Calu3 (cell line): ENCODE measurements at regions not wholly inside any gene's neighbourhood (a gene's known extent, or its start where the extent isn't known, plus 50 kb on each side); places are given as distances from the start of the nearest gene placed in this dataset.
"Not testable (repeated sequence)": the region's sequence is repeated elsewhere in the genome, so short reads cannot be mapped to it uniquely, and the experiment has no call there.

Experiments
- BruUV-seq: library from RNA; stranded (reverse); fragments of 400-500 nt; replicated peaks from 2 replicates; lab custom pipeline; 2021; lab: Mats Ljungman, UMichigan
- CTCF ChIA-PET: fragments of 300-600 bp; sonication (Branson Sonifier 250); formaldehyde crosslinking; loops from one replicate; lab custom pipeline; 2022; ENCODE audit warnings: antibody characterized with exemption; lab: Charles Lee
- DNase-seq: peaks from one replicate; pipeline ENCODE4 v3.0.0; 2022
- H3K27ac Mint-ChIP-seq: one replicate; pipeline ENCODE4 v1.8.0; 2022; ENCODE audit warnings: mixed read lengths; ENCODE audit not compliant: unreplicated experiment
- H3K27me3 Mint-ChIP-seq: one replicate; pipeline ENCODE4 v1.8.0; 2022; ENCODE audit warnings: mixed read lengths; ENCODE audit not compliant: unreplicated experiment
- H3K36me3 Mint-ChIP-seq: one replicate; pipeline ENCODE4 v1.8.0; 2022; ENCODE audit warnings: mild to moderate bottlenecking, moderate library complexity, mixed read lengths; ENCODE audit not compliant: insufficient read depth, unreplicated experiment
- H3K4me1 Mint-ChIP-seq: one replicate; pipeline ENCODE4 v1.8.0; 2022; ENCODE audit warnings: mild to moderate bottlenecking, low read depth, mixed read lengths; ENCODE audit not compliant: unreplicated experiment
- H3K4me3 Mint-ChIP-seq: one replicate; pipeline ENCODE4 v1.8.0; 2022; ENCODE audit warnings: mild to moderate bottlenecking, low read depth, moderate library complexity, mixed read lengths; ENCODE audit not compliant: unreplicated experiment
- H3K9me3 Mint-ChIP-seq: one replicate; pipeline ENCODE4 v1.8.0; 2022; ENCODE audit warnings: low read depth, mixed read lengths; ENCODE audit not compliant: unreplicated experiment
- intact Hi-C: fragments of 100-400 bp; cut with micrococcal nuclease; formaldehyde crosslinking; loops from one replicate; pipeline ENCODE4 v1.10.0; 2022; ENCODE audit not compliant: unreplicated experiment
- TF ChIP-seq, protein P1 (sequence below): fragments of 200-600 bp; IDR thresholded peaks from one replicate; pipeline ENCODE4 v1.8.0; 2022; ENCODE audit warnings: antibody characterized with exemption; ENCODE audit not compliant: unreplicated experiment

DNA sequence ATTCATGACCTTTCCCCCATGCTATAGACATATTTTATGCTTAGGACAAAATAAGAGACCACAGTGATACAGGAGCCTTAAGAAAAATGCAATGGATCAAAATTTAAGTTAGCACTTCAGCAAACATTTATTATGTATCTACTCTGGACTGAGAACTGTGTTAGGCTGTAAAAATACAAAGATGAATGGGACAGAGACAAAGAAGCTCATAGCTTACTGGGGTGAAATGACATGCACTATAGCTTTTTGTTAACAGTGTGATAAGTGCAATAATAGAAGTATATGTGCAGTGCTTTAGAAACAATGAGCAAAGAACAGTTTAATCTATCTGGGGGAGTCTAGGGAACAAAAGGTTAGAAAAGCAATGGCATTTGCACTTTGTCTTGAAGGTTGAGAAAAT lies 1543.1 kb downstream of the FAM181B start:
- intact Hi-C loops = no loop called here
- Mint-ChIP-seq H3K36me3 (no peaks in the 10 kb centered on the region), H3K27me3 (no peaks in the 10 kb centered on the region), H3K27ac (no peak overlapping the region), H3K4me3 (no peak overlapping the region), H3K9me3 (peaks cover 13% of the 10 kb centered on the region), H3K4me1 (no peaks in the 10 kb centered on the region)
- DNase-seq = no peak
- CTCF ChIA-PET = no interaction called here
- TF ChIP-seq, protein P1, sequence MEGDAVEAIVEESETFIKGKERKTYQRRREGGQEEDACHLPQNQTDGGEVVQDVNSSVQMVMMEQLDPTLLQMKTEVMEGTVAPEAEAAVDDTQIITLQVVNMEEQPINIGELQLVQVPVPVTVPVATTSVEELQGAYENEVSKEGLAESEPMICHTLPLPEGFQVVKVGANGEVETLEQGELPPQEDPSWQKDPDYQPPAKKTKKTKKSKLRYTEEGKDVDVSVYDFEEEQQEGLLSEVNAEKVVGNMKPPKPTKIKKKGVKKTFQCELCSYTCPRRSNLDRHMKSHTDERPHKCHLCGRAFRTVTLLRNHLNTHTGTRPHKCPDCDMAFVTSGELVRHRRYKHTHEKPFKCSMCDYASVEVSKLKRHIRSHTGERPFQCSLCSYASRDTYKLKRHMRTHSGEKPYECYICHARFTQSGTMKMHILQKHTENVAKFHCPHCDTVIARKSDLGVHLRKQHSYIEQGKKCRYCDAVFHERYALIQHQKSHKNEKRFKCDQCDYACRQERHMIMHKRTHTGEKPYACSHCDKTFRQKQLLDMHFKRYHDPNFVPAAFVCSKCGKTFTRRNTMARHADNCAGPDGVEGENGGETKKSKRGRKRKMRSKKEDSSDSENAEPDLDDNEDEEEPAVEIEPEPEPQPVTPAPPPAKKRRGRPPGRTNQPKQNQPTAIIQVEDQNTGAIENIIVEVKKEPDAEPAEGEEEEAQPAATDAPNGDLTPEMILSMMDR = no peak
- BruUV-seq = no TSS peak

DNA sequence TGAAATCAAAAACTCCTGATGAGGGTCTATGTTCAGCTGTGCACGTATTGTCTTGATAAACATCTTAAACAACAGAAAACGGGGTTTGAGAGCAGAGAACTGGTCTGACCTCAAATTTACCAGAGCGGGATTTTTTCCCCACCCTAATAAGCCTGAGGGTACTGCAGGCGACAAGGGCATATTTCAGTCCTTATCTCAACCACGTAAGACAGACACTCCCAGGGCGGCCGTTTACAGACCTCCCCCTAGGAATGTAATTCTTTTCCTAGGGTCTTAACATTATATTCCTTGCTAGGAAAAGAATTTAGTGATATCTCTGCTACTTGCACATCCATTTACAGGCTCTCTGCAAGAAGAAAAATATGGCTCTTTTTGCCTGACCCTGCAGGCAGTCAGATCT lies 1546.6 kb downstream of the FAM181B start:
- H3K27ac Mint-ChIP-seq, CTCF ChIA-PET, H3K4me3 Mint-ChIP-seq, intact Hi-C loops, H3K4me1 Mint-ChIP-seq, DNase-seq, BruUV-seq, H3K36me3 Mint-ChIP-seq, H3K27me3 Mint-ChIP-seq: not testable (repeated sequence)
- H3K9me3 Mint-ChIP-seq = peaks cover 13% of the 10 kb centered on the region

DNA sequence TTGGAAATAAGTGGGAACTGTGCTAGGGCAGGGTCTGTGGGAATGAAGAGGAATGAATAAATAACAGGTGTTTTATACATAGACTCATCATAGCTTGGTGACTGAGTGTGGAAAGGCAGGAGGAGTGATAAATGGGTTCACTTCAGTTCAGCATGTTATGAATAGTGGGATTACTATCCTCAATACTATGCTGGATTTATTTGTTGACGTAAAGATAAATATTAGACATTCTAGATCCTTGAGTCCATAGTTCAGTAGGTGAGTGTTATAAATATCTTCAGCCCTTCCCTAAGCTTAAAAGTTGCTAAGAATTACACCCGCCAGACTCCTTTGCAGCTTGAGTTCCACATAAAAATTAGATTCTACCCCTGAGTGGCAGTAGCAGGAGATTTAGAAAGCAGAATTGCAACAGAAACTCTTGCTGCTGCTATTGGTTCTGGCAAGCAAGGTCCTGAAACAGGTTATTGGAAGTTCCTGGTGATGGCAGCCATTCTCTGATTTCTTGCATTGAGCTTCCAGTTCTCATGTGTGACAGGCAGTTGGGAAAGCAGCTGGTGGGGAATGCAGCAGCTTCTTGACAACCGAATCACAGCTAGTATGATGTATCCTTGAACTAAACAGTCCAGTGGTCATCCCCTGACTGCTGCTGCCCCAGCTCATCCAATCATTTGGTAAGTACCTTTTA lies 1558.9 kb downstream of the FAM181B start:
- intact Hi-C loops = no loop called here

DNA sequence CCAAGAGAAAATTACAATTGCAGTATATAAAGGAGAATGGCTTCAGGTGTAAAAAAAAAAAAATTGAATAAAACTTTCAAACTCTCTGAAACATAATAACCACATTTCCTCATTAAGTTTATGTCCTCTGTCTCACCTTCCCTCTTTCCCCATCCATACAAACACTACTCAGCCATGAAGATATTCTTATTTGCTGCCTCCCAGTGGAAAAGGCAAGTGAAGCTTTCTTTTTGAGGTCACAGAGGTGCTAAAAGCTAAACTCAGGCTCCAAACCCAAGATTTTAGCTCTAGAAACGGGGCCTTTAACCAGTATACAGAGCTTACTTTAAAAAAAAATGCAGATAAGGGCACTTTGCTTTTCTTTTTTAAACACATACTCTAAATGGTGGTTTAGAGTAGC lies 1568.5 kb downstream of the FAM181B start:
- CTCF ChIA-PET = interaction anchor here (0.7 kb wide), 1 partner anchor 233 kb away, joined by 4 read pairs; no protein-coding TSS in a partner anchor
- Mint-ChIP-seq H3K9me3 (peaks cover 4% of the 10 kb centered on the region), H3K27ac (no peak overlapping the region), H3K4me1 (no peaks in the 10 kb centered on the region), H3K36me3 (no peaks in the 10 kb centered on the region), H3K4me3 (no peak overlapping the region), H3K27me3 (no peaks in the 10 kb centered on the region)
- no peak for DNase-seq
- BruUV-seq = no TSS peak
- intact Hi-C loops = no loop called here
- TF ChIP-seq, protein P1 = no peak

More for the DNA sequence above, 1558.9 kb downstream of the FAM181B start:
- CTCF ChIA-PET = no interaction called here
- BruUV-seq = no TSS peak
- no peaks in the 10 kb centered on the region for H3K36me3 Mint-ChIP-seq
- peaks cover 6% of the 10 kb centered on the region for H3K9me3 Mint-ChIP-seq
- H3K27ac Mint-ChIP-seq = no peak overlapping the region
- H3K27me3 Mint-ChIP-seq = no peaks in the 10 kb centered on the region
- no peak overlapping the region for H3K4me3 Mint-ChIP-seq
- TF ChIP-seq, protein P1 = no peak
- no peak for DNase-seq
- H3K4me1 Mint-ChIP-seq = no peaks in the 10 kb centered on the region

DNA sequence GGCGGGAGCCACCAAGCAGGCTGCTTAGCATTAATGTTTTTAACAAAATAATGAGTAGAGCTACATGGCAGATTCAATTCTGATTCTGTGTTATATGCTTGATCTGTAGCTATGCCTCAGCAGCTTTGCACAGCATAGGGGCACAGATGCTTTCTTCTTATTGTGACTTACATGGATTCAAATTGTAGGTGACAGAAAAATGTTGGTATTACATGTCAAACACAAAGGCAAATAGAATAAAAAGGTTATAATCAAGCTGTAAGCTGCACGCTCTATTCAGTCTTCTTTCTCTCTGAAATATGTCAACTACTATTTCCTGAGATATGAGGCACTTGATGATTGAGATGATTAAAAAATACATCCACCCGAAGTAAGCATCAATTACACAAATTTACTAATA lies 1573.8 kb downstream of the FAM181B start:
- intact Hi-C loops = no loop called here
- Mint-ChIP-seq H3K36me3 (no peaks in the 10 kb centered on the region), H3K27ac (no peak overlapping the region), H3K9me3 (peaks cover 2% of the 10 kb centered on the region), H3K4me1 (no peaks in the 10 kb centered on the region), H3K4me3 (no peak overlapping the region), H3K27me3 (no peaks in the 10 kb centered on the region)
- CTCF ChIA-PET = no interaction called here
- BruUV-seq = no TSS peak
- TF ChIP-seq, protein P1 = no peak
- no peak for DNase-seq
